ENCODE measurements at regions not wholly inside any gene's neighbourhood (a gene's known extent, or its start where the extent isn't known, plus 50 kb on each side); places are given as distances from the start of the nearest gene placed in this dataset.

- TF ChIP-seq, protein P1, sequence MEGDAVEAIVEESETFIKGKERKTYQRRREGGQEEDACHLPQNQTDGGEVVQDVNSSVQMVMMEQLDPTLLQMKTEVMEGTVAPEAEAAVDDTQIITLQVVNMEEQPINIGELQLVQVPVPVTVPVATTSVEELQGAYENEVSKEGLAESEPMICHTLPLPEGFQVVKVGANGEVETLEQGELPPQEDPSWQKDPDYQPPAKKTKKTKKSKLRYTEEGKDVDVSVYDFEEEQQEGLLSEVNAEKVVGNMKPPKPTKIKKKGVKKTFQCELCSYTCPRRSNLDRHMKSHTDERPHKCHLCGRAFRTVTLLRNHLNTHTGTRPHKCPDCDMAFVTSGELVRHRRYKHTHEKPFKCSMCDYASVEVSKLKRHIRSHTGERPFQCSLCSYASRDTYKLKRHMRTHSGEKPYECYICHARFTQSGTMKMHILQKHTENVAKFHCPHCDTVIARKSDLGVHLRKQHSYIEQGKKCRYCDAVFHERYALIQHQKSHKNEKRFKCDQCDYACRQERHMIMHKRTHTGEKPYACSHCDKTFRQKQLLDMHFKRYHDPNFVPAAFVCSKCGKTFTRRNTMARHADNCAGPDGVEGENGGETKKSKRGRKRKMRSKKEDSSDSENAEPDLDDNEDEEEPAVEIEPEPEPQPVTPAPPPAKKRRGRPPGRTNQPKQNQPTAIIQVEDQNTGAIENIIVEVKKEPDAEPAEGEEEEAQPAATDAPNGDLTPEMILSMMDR (conservative IDR thresholded peaks at IDR 0.05) = no peak
- TF ChIP-seq EZH2 (IDR thresholded peaks at IDR 0.05; ENCODE audit: low read depth) = no peak
These were observed 359.2 kb downstream of the PRR16 start for GRCh38 chr5:120823328-120823727.
